NCI-H2196 (cell line): ENCODE measurements at regions not wholly inside any gene's neighbourhood (a gene's known extent, or its start where the extent isn't known, plus 50 kb on each side); places are given as distances from the start of the nearest gene placed in this dataset.

ENCODE experiments used
- DNase-seq: peaks from one replicate; lab custom pipeline; 2025; ENCODE audit not compliant: unreplicated experiment; lab: John Stamatoyannopoulos, UW

- no peak for DNase-seq
Measured at GRCh38 chr22:48227341-48228018, 1465.0 kb downstream of the TBC1D22A start.

GRCh38 chr22:48226026-48227013 lies 1463.9 kb downstream of the TBC1D22A start:
- no peak for DNase-seq

- no peak for DNase-seq
Measured at GRCh38 chr22:48224332-48224731, 1461.9 kb downstream of the TBC1D22A start.

- no peak for DNase-seq
Measured at GRCh38 chr22:48223488-48224190, 1461.2 kb downstream of the TBC1D22A start.

DNA sequence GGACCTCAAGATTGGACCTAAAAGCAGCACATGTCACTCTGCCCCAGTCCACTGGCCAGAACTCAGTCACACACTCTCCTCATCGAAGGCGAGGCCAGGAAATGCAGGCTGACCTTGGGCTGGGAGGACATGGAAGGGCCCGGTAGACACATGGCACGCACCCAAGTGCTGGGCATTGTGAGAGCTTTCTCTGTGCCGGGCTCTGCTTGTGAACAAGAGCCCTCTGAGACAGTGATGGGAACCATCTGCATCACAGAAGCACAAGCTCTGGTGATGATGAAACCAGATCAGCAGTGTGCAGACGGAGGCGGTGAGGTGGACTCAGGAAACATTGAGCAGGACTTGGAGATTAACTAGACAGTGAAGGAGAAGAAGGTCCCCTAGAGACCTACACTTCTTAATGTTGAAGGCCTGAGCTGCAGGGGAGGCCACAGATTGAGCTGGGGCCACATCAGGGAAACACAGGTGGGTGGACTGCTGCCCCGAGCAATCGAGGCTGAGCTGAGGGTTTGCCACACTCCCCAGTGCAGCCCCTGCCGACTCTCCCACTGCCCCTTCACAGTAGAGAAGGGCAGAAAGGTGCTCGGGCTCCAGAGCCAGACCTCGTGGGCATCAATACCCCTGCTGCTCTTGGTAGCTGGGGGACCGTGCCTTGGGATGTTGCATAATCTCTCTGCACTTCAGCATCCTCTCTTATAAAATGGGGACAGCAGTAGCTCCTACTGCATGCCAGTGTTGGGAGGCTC lies 1460.5 kb downstream of the TBC1D22A start:
- DNase-seq, result no peak

DNA sequence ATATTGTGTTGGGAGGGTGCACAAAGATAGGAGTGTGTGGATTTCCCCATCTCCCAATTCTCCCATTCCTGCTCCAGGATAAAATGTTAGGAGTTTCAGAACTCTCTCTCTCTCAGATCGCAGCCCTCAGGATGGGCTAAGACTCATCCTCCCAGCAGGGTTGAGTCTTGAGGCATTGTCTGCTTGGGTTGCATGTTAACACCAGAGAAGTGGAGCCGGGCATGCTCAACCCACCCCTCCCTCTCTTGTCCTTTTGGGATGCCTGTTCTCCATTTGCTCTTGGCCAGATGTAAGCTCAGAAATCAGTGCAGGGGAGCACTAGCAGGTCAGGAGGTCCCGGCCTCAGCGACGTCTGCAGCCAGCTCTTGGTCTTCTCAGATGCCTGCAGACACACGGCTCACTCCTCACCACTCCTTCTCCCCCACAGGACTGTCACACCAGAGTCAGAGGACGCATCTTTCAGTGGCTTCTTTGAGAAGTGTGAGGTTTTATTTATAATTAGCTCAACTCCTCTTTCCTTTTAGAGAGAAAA lies 1456.5 kb downstream of the TBC1D22A start:
- no peak for DNase-seq

GRCh38 chr22:48217596-48217995 lies 1455.1 kb downstream of the TBC1D22A start:
- DNase-seq, result no peak

DNA sequence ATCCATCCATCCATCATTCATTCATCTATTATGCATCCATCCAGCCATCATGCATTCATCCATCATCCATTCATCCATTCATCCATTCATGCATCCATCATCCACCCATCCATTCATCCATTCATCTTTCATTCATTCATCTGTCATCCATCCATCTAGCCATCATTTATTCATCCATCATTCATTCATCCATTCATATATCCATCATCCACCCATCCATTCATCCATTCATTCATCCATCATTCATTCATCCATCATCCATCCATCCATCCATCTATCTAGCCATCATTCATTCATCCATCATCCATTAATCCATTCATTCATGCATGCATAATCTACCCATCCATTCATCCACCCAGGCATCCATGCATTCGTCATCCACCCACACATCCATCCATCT lies 1450.3 kb downstream of the TBC1D22A start:
- DNase-seq, result no peak

- no peak for DNase-seq
Measured at GRCh38 chr22:48210812-48211211, 1448.4 kb downstream of the TBC1D22A start.

- DNase-seq, result no peak
Measured at GRCh38 chr22:48210198-48210580, 1447.7 kb downstream of the TBC1D22A start.

DNA sequence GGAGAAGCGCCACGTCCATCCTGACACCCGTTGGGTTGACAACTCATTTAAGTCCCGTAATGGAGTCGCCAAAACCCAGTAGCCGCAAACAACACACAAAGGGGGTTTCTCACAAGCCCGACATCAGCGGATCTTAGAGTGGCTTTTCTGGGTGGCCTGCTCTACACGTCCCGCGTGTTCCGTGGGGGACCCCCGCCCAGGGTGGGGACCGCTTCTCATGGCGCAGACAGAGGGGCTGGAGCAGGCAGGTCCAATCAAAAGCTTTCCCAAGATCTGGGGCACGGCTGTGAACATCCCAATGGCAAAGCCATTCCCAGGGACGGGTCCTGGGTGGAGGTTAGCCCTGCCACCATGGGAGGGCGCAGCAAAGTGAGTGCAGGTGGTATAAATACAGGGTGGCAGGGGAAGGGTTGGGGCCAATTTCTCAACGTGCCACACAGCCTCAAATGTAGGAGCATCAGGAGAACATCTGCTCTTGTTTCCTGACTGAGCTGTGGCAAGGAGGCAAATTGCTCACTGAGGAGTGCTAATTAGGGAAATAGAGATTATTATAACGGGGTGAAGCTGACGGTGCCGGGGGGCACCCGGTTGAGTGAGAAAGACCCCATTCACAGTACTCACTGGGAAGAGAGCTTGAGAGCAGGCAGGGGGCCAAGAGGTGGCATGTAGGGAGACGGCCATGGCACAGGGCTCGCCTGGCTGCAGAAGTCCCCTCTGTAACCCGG lies 1447.2 kb downstream of the TBC1D22A start:
- DNase-seq, result no peak

- no peak for DNase-seq
Measured at GRCh38 chr22:48208894-48209293, 1446.4 kb downstream of the TBC1D22A start.

DNA sequence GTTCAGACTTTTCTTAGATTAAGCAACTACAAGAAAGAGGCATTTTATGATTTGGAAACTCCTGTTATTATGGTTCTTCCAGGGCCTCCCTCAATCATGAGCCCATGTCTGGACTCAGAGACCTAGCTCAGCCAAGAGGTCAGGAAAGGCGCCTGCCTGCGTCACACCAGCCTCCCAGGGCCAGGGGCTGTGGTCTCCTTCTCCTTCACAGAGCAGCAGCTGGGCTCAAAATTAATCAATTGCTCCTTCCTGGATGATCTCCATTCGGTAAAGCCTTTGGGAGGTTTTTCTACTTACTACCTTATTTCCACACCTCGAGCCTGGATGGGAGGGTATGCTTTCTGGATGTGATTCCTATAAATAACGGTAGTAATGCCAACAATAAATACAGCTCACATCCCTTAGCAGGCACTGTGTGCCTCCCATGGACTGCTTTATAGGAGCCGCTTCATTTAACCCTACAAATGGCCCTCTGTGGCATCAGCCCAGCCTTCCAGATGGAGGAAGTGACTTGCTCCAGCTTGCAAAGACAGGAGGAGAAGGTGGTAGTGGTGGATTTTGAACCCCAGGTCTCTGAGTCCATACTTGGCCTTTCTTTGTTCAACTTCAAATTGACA lies 1445.6 kb downstream of the TBC1D22A start:
- no peak for DNase-seq

GRCh38 chr22:48205790-48206189 lies 1443.3 kb downstream of the TBC1D22A start:
- no peak for DNase-seq

GRCh38 chr22:48205161-48205560 lies 1442.7 kb downstream of the TBC1D22A start:
- DNase-seq, result no peak

GRCh38 chr22:48204296-48204695 lies 1441.8 kb downstream of the TBC1D22A start:
- DNase-seq, result no peak

GRCh38 chr22:48199667-48200066 lies 1437.2 kb downstream of the TBC1D22A start:
- no peak for DNase-seq

DNA sequence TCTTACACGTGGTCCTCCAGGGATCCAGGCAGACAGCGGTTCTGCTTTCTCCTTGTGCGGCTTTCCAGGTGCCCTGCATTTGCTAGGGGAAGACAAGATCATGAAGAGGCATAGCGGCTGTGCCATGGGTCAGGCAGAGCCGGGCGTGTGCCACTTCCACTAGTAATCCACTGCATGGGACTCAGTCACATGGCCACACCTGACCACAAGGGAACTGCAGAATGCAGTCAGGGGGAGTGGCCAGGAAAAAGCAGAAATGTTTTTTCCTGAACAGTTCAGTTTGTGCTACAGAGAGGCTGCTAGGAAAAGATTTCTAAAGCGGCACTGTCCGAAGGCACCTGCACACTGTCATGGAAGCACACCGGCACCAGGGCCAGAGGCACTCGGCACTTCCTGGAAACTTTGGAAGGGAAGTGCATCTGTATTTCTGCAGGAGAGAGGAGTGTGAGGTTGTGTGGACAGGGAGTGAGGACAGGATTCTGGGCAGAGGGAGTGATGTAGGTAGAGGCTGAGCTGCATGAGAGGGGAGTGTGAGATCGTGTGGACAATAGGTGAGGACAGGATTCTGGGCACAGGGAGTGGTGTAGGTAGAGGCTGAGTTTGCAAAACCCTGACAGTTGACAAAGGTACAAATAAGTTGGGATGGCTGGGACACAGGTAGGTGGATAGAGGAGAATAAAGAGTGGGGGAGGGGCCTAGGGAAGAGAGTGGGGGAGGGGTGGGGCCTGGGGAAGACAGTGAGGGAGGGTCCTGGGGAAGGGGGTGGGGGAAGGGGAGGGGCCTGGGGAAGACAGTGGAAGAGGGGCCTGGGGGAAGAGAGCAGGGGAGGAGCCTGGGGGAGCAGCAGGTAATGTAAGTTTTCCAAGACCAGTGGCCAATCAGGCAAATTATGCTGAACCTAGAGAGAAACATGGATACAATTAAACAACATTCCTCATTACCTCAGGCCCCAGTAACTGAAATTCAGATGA lies 1436.3 kb downstream of the TBC1D22A start:
- no peak for DNase-seq
